ENCODE measurements at regions not wholly inside any gene's neighbourhood (a gene's known extent, or its start where the extent isn't known, plus 50 kb on each side); places are given as distances from the start of the nearest gene placed in this dataset.

DNA sequence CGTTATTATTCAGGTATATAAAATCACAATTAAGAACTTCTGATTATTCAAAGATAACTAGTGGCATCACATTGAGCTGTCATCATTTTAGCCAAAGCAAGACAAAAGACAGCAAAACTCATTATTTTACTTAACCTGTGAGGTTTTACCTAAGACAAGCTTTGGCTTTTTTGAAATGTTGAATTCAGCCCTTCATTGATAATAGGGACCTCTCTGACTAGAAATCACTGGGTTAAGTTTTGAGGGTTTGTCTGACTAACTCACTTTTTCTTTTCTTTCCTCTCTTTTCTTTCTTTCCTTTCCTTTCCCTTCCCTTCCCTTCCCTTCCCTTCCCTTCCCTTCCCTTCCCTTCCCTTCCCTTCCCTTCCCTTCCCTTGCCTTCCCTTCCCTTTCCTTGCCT is 244.2 kb downstream of the GRXCR1 start:
- TF ChIP-seq CTCF (IDR thresholded peaks at IDR 0.05) (no peak), EP300 (IDR thresholded peaks at IDR 0.05) (no peak), POLR2A (IDR thresholded peaks at IDR 0.05) (no peak)
